ENCODE measurements at regions not wholly inside any gene's neighbourhood (a gene's known extent, or its start where the extent isn't known, plus 50 kb on each side); places are given as distances from the start of the nearest gene placed in this dataset.
"Not testable (repeated sequence)": the region's sequence is repeated elsewhere in the genome, so short reads cannot be mapped to it uniquely, and the experiment has no call there.

GRCh38 chr2:16190446-16191270 lies 250.3 kb downstream of the MYCN start:
- DNase-seq (ENCODE audit: low read depth in 2 of 2) = no peak

DNA sequence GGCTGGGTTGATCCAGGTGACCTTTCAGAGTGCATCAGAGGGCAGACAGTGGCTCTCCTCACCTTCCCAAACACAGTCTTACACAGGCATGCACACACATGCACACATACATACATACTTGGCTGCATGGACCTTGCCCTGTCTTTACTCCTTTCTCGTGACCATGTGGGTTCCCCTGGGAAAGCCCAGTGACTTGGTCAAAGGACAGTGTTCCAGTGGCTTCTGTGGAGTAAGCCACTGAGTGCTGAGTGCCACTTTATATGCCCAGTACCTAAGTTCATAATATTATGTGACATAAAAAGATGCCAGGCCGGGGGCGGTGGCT lies 249.4 kb downstream of the MYCN start:
- no peak for DNase-seq (ENCODE audit: low read depth in 2 of 2)

DNA sequence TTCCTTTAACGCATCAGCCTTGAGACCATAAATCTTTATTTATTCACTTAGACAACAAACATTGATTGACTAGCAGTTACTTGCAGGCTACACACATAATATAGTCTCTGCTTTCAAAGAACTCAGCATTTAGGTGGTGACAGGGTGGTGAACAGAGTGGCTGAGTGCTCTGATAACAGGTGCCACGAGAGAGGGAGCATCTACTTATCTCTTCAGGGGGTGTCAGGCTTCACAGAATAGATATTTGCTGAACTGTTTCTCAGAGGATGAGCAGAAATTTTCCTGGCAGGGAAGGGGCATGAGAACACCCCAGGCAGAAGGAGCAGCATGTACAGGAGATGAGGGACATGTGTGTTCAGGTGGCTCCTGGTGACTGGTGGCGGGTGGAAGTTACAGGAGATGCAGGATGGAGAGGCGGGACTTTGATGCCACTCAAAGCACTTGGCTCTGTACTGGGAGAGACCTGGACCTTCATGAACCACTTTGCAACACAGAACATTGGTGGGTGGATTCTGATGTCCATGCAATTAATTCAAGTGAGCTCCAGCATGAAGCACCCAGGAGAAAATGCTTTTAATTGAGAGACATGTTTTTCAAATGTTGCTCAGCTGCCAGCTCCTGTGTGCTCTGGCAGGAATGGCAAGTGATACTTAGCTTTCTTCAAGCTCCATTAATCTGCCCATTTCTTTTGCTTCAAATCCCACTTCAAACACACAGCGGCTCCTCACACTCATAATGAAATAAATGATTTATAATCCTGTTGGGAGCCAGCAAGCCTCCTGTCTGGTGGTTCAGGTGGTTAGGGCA lies 248.9 kb downstream of the MYCN start:
- DNase-seq (ENCODE audit: low read depth in 2 of 2) = no peak

DNA sequence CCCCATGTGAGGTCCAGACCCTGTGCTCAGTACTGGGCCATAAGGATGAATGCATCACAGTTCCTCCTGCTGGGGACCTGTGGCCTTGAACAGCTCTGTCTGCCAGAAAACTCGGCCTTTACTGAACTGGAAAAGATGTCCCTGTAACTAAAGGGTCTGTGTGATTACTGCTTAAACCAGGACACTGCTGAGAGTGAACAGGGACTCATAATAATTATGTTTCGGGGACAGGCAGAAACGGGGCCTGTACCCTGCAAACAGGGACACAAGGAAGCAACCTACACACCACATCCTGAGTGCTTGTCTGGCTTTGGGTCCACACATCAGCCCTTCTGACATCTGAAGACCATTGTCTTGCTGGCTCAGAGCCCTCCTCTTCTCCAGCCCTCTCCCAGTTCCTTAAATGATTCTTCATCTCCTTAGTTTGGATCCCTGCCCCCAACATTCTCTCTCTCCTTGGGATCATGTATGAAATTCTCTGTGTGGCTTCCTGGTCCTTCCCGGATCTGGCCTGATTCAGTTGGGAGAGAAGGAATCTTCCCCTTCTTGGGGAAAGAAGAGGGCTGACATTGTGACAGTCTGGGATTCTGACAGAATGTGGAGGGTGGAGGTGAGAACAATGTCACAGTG lies 248.0 kb downstream of the MYCN start:
- DNase-seq (ENCODE audit: low read depth in 2 of 2) = no peak

DNA sequence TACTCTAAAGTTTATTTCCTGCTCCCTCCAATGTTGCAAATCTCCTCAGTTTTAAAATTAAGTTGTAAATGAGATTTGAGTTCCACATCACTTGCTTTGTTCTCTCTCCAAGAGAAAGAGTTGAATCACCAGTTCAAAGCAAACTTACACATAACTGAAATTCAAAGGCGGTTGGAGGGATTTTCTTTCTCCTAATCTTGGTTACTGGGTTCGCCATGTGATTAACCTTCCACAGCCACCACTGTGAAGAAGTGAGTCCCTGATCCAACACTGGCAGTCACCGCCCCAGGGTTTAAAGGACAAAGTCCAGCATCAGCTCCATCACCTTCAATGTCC lies 247.1 kb downstream of the MYCN start:
- DNase-seq (ENCODE audit: low read depth in 2 of 2) = no peak

DNA sequence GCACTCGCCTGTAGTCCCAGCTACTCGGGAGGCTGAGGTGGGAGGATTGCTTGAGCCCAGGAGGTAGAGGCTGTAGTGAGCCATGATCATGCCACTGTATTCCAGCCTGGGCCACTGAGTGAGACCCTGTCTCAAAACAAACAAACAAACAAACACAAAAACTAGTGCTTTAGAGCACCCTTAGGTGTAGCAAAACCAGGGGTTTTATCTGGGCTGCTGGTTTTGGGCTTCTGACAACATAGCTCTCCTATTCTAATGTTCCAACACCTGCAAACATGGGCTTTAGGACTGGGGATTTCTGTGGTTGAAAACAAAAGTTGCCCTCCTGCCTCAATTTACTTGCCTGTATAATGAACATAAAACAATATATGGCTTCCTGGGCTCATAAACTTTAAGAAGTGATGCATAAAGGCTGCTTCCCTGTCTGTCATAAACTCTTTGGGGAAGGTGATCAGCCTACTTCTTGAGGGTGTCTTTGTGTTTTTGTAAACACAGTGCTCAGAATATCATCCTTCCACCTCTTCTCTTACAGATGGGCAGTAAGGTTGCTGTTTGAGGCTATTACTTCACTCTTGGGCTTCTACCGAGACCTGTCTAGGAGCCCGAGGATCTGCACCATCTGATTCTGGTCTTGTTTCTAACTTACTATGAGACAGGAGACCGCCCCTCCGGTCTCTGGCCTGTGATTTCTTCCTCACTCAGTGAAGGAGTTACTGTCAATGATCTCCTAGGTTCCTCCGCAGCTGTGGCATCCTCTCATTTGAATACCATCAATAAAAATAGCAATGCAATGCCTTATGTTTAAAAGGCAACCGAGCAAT lies 246.5 kb downstream of the MYCN start:
- no peak for DNase-seq (ENCODE audit: low read depth in 2 of 2)

DNA sequence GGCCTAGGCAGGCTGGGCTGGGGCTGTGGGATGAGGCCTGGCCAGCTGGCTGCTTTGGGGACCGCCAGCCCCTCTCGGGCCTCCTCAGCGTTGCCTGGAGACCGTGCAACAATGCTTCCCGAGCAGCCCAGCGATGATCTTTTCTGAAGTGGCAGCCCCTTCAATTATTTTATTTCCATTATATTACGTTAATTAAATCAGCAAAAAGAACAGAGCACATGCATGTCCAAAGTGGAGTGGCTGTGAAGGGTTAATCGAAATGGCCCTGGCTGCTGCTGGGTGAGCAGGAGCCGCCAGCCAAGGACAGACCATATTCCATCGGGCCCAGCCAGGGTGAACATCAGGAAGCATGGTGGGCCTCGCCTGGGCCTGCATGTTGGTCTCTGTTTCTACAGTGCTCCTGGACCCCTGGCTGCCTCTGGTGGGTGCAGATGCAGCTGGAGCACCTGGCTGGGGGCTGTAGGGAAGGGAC lies 245.5 kb downstream of the MYCN start:
- DNase-seq (ENCODE audit: low read depth in 2 of 2) = no peak

DNA sequence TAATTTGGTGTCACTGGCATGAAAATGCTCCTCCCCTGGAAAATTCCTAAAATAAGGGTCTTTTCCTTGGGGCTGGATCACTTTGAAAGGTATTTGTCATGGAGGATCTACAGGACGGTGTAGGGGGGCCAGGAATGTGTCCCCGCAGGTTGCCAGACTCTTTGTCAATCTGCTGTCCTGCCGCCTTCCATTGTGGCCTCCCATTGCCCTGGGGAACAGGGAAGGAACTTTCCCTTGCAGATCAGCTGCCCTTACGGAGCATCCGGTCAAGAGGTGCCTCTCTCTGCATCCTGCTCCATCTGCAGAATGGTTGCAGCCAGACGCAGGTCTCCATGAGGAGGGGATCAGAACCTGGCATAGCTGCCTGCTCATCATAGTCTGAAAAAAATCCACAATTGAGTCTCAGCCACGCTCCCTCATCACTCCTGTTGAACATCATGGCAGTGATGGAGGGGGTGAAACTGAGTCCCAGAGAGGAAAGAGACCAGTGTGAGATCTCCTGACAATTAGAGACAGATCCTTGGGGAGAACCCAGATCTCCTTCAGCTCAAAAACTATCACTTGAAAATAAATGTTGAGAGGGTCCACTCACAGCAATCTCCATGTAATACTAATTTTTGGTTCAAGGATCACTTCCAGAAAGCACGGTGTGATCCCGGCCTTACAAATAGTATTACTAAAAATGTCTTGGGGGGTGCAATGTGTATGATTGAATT lies 244.8 kb downstream of the MYCN start:
- DNase-seq (ENCODE audit: low read depth in 2 of 2) = no peak

- DNase-seq (ENCODE audit: low read depth in 2 of 2) = no peak
These were observed 244.1 kb downstream of the MYCN start for GRCh38 chr2:16184341-16184890.

DNA sequence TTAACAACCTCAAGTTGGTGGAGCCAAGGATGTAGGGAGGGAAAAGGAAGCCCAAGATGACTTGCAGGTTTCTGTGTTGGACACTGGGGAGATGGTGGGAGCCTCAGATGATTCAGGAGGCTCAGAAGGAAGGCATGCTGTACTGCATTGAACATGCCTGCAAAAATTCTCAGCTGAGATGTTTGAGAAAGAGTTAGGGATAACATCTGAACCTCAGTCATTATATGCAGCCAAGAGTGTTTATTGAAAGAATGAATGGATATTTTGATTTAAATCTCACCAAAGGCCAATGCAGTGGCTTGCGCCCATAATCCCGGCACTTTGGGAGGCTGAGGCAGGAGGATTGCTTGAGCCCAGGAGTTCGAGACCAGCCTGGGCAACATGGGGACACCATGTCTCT lies 243.0 kb downstream of the MYCN start:
- no peak for DNase-seq (ENCODE audit: low read depth in 2 of 2)

GRCh38 chr2:16182841-16183240 lies 242.5 kb downstream of the MYCN start:
- DNase-seq (ENCODE audit: low read depth in 2 of 2) = no peak

DNA sequence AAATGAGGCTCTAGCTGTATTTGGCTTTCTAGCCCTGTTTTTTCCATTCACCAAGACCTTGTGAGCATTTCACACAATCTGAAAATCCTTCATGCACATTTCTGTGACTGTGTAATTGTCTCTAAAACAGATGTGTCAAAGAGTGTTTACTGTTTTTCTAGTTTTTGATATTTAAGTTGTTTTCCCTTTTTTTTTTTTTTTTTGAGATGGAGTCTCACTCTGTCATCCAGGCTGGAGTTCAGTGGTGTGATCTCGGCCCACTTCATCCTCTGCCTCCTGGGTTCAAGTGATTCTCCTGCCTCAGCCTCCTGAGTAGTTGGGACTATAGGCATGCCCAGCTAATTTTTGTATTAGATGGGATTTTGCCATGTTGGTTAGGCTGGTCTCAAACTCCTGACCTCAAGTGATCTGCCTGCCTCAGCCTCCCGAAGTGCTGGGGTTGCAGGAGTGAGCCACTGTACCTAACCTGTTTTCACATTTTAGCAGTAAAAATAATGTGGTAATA lies 242.0 kb downstream of the MYCN start:
- not testable (repeated sequence) for DNase-seq (ENCODE audit: low read depth in 2 of 2)

DNA sequence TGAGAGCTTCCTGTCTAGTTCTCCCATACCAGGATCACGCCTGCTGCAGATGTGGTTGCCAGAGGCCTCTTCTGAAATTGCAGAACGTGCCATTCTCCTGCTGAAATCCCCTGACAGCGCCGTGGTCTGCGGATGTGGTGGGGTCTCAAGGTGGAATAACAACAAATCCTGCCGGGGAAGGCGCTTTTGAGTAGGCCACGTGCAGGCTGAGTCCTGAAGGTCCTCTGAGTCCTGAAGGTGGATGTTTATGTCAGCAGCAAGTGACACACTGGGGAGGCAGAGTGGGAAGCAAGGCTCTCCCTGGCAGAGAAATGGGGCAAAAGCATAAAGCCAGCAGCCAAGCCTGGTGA lies 241.4 kb downstream of the MYCN start:
- DNase-seq (ENCODE audit: low read depth in 2 of 2) = no peak

DNA sequence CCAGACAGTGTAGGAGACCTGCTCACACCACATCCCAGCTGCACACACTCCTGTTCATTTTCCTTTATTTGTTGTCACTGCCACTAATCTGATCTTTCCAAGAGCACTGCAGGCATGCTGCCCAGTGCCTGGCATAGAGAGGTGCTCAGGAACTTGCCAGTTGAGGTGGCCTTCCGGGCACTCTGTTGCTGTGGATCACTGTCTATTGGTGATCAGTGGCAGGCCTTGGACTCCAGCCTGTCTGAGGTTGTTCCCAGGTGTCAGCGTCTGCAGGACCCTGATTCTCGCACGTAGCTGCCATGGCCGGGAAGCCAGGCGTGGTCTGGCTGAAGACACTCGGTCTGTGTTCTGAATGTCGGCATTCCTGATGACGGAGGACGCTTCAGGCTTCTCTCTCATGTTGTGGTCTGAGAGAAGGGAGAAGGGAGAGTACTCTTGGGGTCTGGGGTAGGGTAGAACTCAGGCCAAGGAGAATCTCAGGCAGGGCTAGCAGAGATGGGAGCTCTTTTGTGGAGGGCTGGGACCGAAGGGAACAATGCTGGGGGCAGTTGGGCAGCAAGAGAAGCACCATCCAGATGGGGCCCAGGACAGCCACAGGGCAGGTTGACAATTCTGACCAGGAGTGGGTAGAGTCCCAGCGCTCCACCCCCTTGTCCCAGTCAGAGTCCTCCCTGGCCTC lies 240.9 kb downstream of the MYCN start:
- no peak for DNase-seq (ENCODE audit: low read depth in 2 of 2)

DNA sequence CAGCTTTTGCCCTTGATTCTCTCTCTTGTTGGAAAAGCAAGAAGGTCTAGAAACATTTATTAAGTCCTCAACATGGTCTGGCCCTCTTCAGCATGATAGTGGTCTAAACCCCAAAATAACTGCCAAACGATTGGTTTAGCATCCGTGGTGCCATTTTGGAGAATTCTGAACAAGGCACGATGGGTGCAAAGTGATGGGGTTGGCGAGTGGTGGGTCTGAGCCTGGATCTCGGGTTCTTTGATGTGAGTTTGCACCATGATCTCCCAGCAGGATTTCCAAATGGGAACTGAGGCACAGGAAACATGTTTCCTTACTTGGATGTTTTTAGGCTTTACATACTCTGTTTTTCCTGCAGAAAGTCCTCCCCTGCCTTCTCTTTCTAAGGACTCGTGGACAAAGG lies 240.3 kb downstream of the MYCN start:
- DNase-seq (ENCODE audit: low read depth in 2 of 2) = no peak

- no peak for DNase-seq (ENCODE audit: low read depth in 2 of 2)
These were observed 239.5 kb downstream of the MYCN start for GRCh38 chr2:16179701-16180416.

- DNase-seq (ENCODE audit: low read depth in 2 of 2) = no peak
These were observed 238.3 kb downstream of the MYCN start for GRCh38 chr2:16178551-16179130.

DNA sequence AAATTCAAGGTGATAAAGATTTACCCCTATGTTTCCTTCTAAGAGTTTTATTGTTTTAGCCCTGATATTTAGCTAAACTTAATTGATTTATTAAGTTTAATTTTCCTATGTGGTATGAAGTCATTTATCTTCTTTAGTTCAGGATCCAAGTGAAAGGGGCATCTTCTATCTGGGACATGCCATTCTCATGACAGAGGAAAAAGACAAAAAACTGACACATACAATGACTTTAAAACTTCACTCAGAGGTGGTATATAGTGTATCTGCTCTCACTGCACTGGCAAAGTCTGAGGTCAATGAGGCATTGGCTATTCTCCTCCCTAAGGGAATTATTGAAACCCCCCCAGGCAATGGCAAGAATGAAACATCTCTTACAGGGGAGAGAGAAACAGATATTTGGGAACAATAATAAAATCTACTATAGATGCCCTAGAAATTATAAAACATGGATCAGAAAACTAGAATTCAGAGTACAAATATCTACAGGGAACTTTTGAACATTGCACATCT lies 237.4 kb downstream of the MYCN start:
- no peak for DNase-seq (ENCODE audit: low read depth in 2 of 2)

GRCh38 chr2:16176971-16177480 lies 236.7 kb downstream of the MYCN start:
- no peak for DNase-seq (ENCODE audit: low read depth in 2 of 2)
